ENCODE measurements at regions not wholly inside any gene's neighbourhood (a gene's known extent, or its start where the extent isn't known, plus 50 kb on each side); places are given as distances from the start of the nearest gene placed in this dataset.

DNA sequence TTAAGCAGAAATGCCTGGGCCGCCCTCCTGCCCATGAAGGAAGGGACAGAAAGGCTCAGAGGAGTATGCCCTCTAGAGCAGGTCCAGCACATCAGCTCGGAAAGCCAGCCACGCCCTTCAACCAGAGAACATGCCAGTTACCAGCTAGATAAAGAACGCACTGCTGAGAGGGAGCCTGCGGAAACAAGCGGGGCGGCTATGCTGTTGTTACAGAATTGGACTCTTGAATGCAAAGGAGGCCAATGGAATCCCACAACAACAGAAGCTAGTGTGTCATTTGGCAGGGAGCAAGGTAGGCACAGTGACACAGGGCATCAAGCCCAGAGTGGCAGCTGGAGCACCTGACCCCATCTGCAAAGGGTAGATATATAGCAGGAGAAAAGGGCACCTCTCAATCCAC, 242.9 kb upstream of the ID2 start:
- intact Hi-C loops (cut with DNase I; ENCODE audit: low total_unique reads): no loop called here
- no peaks in the 10 kb centered on the region for H3K36me3 ChIP-seq
- no peak for DNase-seq
- no peaks in the 10 kb centered on the region for H3K27me3 ChIP-seq
- WGBS, 2 donors (ENCODE audit: low coverage in 1 of 2): 73% methylated on average over 7 of the region's 7 CpGs; no CpG with 5 or more reads in 1 of the 2 donors
- no peak overlapping the region for H3K27ac ChIP-seq
- H3K4me1 ChIP-seq: peaks cover 0 to 6% (median 2%) of the 10 kb centered on the region in 4 donors
- no peak for TF ChIP-seq EP300 (IDR thresholded peaks at IDR 0.05; ENCODE audit: low read depth)
- no peak for TF ChIP-seq POLR2A (IDR thresholded peaks at IDR 0.05)
- no peak for TF ChIP-seq CTCF (IDR thresholded peaks at IDR 0.05)
- no peak for TF ChIP-seq POLR2AphosphoS5 (IDR thresholded peaks at IDR 0.05)
- no peaks in the 10 kb centered on the region for H3K9me3 ChIP-seq
- no peak overlapping the region for H3K4me3 ChIP-seq
- in situ Hi-C loops (cut with MboI; ENCODE audit: low pct_ligation_motif_present in 1 of 4, low pct_unique_long_range_greater_than_20kb in 1 of 4, low sequenced_read_pairs in 3 of 4): no loop called here

GRCh38 chr2:8440029-8440778, 241.7 kb upstream of the ID2 start:
- H3K27me3 ChIP-seq: no peaks in the 10 kb centered on the region
- H3K4me3 ChIP-seq: no peak overlapping the region
- no peaks in the 10 kb centered on the region for H3K9me3 ChIP-seq
- peaks cover 0 to 6% (median 2%) of the 10 kb centered on the region in 4 donors for H3K4me1 ChIP-seq
- no peaks in the 10 kb centered on the region for H3K36me3 ChIP-seq
- 98% methylated on average over 12 of the region's 12 CpGs; no CpG with 5 or more reads in 1 of the 2 donors for WGBS, 2 donors (ENCODE audit: low coverage in 1 of 2)
- intact Hi-C loops (cut with DNase I; ENCODE audit: low total_unique reads): no loop called here
- H3K27ac ChIP-seq: no peak overlapping the region
- no peak for TF ChIP-seq CTCF (IDR thresholded peaks at IDR 0.05)
- in situ Hi-C loops (cut with MboI; ENCODE audit: low pct_ligation_motif_present in 1 of 4, low pct_unique_long_range_greater_than_20kb in 1 of 4, low sequenced_read_pairs in 3 of 4): no loop called here
- no peak for DNase-seq

DNA sequence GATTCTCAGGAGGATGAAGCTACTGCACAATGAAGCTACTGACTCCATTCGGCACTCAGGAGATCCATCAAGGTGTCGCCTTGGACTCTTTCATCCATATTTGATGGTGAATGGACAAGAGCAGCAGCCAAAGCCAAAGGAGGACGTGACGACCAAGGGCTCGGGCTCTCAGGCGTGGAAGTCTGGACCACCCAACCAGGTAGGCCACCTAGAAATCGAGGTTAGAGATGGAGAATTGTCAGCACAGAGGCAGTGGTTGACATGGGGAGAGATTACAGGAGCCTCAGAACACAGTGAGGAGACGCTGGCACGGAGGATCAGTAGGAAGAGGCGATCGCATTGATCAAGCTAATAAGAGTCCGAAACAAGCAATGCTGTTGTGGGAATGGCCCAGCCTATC, 240.5 kb upstream of the ID2 start:
- intact Hi-C loops (cut with DNase I; ENCODE audit: low total_unique reads): no loop called here
- WGBS, 2 donors (ENCODE audit: low coverage in 1 of 2): 87 to 100% methylated on average over 1 to 12 of the region's 12 CpGs

DNA sequence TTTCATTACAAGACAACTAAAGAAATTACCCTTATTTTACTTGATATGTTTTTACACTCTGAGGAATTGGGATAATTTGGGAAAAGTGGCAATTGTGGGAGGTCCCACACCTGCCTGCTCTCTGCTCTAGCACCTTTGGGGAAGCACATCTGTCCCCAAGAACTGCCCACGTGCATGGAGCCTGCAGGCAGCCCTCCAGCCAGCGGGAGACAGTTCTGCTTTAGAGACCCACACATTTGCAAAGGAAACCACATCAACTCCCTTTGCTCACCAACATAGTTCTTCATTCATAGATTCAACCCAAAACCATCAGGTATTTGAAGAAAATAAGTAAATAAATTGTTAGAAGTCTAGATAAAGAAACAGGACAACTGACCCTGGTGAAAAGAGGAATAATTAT, 239.9 kb upstream of the ID2 start:
- 20 to 64% methylated on average over 1 to 2 of the region's 2 CpGs for WGBS, 2 donors (ENCODE audit: low coverage in 1 of 2)
- peaks cover 0 to 6% (median 2%) of the 10 kb centered on the region in 4 donors for H3K4me1 ChIP-seq
- intact Hi-C loops (cut with DNase I; ENCODE audit: low total_unique reads) (no loop called here), in situ Hi-C loops (cut with MboI; ENCODE audit: low pct_ligation_motif_present in 1 of 4, low pct_unique_long_range_greater_than_20kb in 1 of 4, low sequenced_read_pairs in 3 of 4) (no loop called here)
- H3K9me3 ChIP-seq: no peaks in the 10 kb centered on the region
- TF ChIP-seq POLR2A (IDR thresholded peaks at IDR 0.05) (no peak), CTCF (IDR thresholded peaks at IDR 0.05) (no peak), EP300 (IDR thresholded peaks at IDR 0.05; ENCODE audit: low read depth) (no peak), POLR2AphosphoS5 (IDR thresholded peaks at IDR 0.05) (no peak)
- H3K27ac ChIP-seq: no peak overlapping the region
- no peak for DNase-seq
- no peaks in the 10 kb centered on the region for H3K36me3 ChIP-seq
- no peak overlapping the region for H3K4me3 ChIP-seq
- H3K27me3 ChIP-seq: no peaks in the 10 kb centered on the region

More for the DNA sequence above, 240.5 kb upstream of the ID2 start:
- no peak for TF ChIP-seq EP300 (IDR thresholded peaks at IDR 0.05; ENCODE audit: low read depth)
- no peak for TF ChIP-seq CTCF (IDR thresholded peaks at IDR 0.05)
- no peak for TF ChIP-seq POLR2AphosphoS5 (IDR thresholded peaks at IDR 0.05)
- TF ChIP-seq POLR2A (IDR thresholded peaks at IDR 0.05): no peak
- Histone ChIP-seq H3K4me3 (no peak overlapping the region), H3K27ac (no peak overlapping the region), H3K36me3 (no peaks in the 10 kb centered on the region), H3K4me1 (peaks cover 0 to 6% (median 2%) of the 10 kb centered on the region in 4 donors), H3K27me3 (no peaks in the 10 kb centered on the region), H3K9me3 (no peaks in the 10 kb centered on the region)
- no peak for DNase-seq
- in situ Hi-C loops (cut with MboI; ENCODE audit: low pct_ligation_motif_present in 1 of 4, low pct_unique_long_range_greater_than_20kb in 1 of 4, low sequenced_read_pairs in 3 of 4): no loop called here
